ENCODE measurements at regions not wholly inside any gene's neighbourhood (a gene's known extent, or its start where the extent isn't known, plus 50 kb on each side); places are given as distances from the start of the nearest gene placed in this dataset.

DNA sequence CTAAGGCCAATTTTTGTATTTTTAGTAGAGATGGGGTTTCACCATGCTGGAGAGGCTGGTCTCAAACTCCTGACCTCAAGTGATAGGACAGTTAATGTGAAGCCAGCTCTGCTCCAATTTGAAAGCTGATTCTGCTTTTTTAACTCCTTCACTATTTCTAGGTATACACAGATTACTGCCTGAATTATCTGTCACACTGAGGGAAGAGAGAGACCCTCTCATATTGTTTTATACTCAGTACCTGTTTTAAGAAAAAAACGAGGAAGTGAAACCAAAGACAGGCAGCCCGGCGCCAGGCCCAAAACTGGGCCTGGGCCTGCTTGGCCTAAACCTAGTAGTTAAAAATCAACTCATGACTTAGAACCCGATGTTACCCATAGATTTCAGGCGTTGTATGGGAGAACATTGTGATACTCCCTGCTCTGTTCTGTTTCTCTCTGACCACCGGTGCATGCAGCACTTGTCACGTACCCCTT is 1601.5 kb upstream of the PCDH10 start:
- TF ChIP-seq, protein P1, sequence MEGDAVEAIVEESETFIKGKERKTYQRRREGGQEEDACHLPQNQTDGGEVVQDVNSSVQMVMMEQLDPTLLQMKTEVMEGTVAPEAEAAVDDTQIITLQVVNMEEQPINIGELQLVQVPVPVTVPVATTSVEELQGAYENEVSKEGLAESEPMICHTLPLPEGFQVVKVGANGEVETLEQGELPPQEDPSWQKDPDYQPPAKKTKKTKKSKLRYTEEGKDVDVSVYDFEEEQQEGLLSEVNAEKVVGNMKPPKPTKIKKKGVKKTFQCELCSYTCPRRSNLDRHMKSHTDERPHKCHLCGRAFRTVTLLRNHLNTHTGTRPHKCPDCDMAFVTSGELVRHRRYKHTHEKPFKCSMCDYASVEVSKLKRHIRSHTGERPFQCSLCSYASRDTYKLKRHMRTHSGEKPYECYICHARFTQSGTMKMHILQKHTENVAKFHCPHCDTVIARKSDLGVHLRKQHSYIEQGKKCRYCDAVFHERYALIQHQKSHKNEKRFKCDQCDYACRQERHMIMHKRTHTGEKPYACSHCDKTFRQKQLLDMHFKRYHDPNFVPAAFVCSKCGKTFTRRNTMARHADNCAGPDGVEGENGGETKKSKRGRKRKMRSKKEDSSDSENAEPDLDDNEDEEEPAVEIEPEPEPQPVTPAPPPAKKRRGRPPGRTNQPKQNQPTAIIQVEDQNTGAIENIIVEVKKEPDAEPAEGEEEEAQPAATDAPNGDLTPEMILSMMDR (tag by site-specific recombination; IDR thresholded peaks at IDR 0.05), result no peak
- TF ChIP-seq, protein P2, sequence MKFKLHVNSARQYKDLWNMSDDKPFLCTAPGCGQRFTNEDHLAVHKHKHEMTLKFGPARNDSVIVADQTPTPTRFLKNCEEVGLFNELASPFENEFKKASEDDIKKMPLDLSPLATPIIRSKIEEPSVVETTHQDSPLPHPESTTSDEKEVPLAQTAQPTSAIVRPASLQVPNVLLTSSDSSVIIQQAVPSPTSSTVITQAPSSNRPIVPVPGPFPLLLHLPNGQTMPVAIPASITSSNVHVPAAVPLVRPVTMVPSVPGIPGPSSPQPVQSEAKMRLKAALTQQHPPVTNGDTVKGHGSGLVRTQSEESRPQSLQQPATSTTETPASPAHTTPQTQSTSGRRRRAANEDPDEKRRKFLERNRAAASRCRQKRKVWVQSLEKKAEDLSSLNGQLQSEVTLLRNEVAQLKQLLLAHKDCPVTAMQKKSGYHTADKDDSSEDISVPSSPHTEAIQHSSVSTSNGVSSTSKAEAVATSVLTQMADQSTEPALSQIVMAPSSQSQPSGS (tag by site-specific recombination; IDR thresholded peaks at IDR 0.05; ENCODE audit: low read depth), result no peak
- TF ChIP-seq ZNF423 (tag by site-specific recombination; IDR thresholded peaks at IDR 0.05), result no peak
- TF ChIP-seq ZNF561 (tag by site-specific recombination; IDR thresholded peaks at IDR 0.05; ENCODE audit: borderline replicate concordance), result no peak
- no peak for TF ChIP-seq ZNF274 (IDR thresholded peaks at IDR 0.05; ENCODE audit: low read length)
- no peak for TF ChIP-seq ZNF274 (tag by site-specific recombination; IDR thresholded peaks at IDR 0.05; ENCODE audit: borderline replicate concordance)
- no peak for TF ChIP-seq GLI2 (tag by site-specific recombination; IDR thresholded peaks at IDR 0.05; ENCODE audit: borderline replicate concordance, low read depth)
- no peak for TF ChIP-seq ZNF138 (tag by site-specific recombination; IDR thresholded peaks at IDR 0.05; ENCODE audit: borderline replicate concordance)
- TF ChIP-seq ZNF501 (tag by site-specific recombination; IDR thresholded peaks at IDR 0.05), result no peak
- no peak for TF ChIP-seq MZF1 (tag by site-specific recombination; IDR thresholded peaks at IDR 0.05; ENCODE audit: borderline replicate concordance)
- TF ChIP-seq, protein P3, sequence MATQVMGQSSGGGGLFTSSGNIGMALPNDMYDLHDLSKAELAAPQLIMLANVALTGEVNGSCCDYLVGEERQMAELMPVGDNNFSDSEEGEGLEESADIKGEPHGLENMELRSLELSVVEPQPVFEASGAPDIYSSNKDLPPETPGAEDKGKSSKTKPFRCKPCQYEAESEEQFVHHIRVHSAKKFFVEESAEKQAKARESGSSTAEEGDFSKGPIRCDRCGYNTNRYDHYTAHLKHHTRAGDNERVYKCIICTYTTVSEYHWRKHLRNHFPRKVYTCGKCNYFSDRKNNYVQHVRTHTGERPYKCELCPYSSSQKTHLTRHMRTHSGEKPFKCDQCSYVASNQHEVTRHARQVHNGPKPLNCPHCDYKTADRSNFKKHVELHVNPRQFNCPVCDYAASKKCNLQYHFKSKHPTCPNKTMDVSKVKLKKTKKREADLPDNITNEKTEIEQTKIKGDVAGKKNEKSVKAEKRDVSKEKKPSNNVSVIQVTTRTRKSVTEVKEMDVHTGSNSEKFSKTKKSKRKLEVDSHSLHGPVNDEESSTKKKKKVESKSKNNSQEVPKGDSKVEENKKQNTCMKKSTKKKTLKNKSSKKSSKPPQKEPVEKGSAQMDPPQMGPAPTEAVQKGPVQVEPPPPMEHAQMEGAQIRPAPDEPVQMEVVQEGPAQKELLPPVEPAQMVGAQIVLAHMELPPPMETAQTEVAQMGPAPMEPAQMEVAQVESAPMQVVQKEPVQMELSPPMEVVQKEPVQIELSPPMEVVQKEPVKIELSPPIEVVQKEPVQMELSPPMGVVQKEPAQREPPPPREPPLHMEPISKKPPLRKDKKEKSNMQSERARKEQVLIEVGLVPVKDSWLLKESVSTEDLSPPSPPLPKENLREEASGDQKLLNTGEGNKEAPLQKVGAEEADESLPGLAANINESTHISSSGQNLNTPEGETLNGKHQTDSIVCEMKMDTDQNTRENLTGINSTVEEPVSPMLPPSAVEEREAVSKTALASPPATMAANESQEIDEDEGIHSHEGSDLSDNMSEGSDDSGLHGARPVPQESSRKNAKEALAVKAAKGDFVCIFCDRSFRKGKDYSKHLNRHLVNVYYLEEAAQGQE (tag by site-specific recombination; IDR thresholded peaks at IDR 0.05), result no peak

Data from HEK293 (cell line).